K562 (cell line): ENCODE measurements at regions not wholly inside any gene's neighbourhood (a gene's known extent, or its start where the extent isn't known, plus 50 kb on each side); places are given as distances from the start of the nearest gene placed in this dataset.

Experiments used
- AFF4 ChIP-seq: sonication (generic); formaldehyde crosslinking; IDR thresholded peaks from 2 replicates; pipeline ENCODE4 v1.8.0; 2023; ENCODE audit warnings: mild to moderate bottlenecking, missing genetic modification reagents
- CBX2 ChIP-seq: fragments of 200-600 bp; sonication (generic); IDR thresholded peaks from one replicate; pipeline ENCODE4 v1.6.1; 2012; ENCODE audit warnings: mild to moderate bottlenecking, low read length, inconsistent platforms; ENCODE audit not compliant: insufficient read depth, poor library complexity, severe bottlenecking
- CHD4 ChIP-seq: fragments of 200-600 bp; sonication (generic); IDR thresholded peaks from 3 replicates; pipeline ENCODE4 v1.6.1; 2012; ENCODE audit warnings: low read depth, mild to moderate bottlenecking, mixed read lengths, low read length, inconsistent platforms; ENCODE audit not compliant: insufficient read depth, insufficient replicate concordance, poor library complexity, severe bottlenecking
- CTBP1 ChIP-seq: fragments of 450-650 bp; IDR thresholded peaks from 2 replicates; pipeline ENCODE4 v1.6.1; 2016; ENCODE audit warnings: borderline replicate concordance
- ELK3 ChIP-seq: fragments of 450-650 bp; formaldehyde crosslinking; IDR thresholded peaks from 2 replicates; pipeline ENCODE4 v1.4.0; 2020; ENCODE audit warnings: mild to moderate bottlenecking
- HMGN3 ChIP-seq: IDR thresholded peaks from 2 replicates; pipeline ENCODE4 v1.6.1; 2011; ENCODE audit warnings: borderline replicate concordance, low read depth, mild to moderate bottlenecking, mixed read lengths, low read length; ENCODE audit not compliant: insufficient read length; ENCODE audit errors: extremely low read depth
- LEF1 ChIP-seq: fragments of 450-650 bp; IDR thresholded peaks from 2 replicates; pipeline ENCODE4 v1.6.1; 2016; ENCODE audit warnings: mild to moderate bottlenecking
- MCM2 ChIP-seq: fragments of 450-650 bp; IDR thresholded peaks from 2 replicates; pipeline ENCODE4 v1.6.1; 2017; ENCODE audit warnings: low read depth, mild to moderate bottlenecking
- PPARD ChIP-seq: fragments of 250-450 bp; sonication (Bioruptor Pico); IDR thresholded peaks from 2 replicates; pipeline ENCODE4 v1.8.0; 2022; ENCODE audit warnings: inconsistent platforms, mild to moderate bottlenecking, moderate library complexity
- PRPF4 ChIP-seq: fragments of 200-400 bp; formaldehyde crosslinking; IDR thresholded peaks from one replicate; pipeline ENCODE4 v1.6.1; 2017; ENCODE audit warnings: low read length, low read depth, mild to moderate bottlenecking; ENCODE audit not compliant: insufficient read depth, poor library complexity, severe bottlenecking
- RBM22 ChIP-seq: fragments of 200-400 bp; formaldehyde crosslinking; IDR thresholded peaks from 2 replicates; pipeline ENCODE4 v1.6.1; 2018; ENCODE audit warnings: low read length, low read depth; ENCODE audit not compliant: poor library complexity, severe bottlenecking
- RUNX1 ChIP-seq: sonication (generic); IDR thresholded peaks from 2 replicates; pipeline ENCODE4 v1.6.1; 2016; ENCODE audit warnings: antibody characterized with exemption, low read depth
- TFAP4 ChIP-seq: sonication (generic); formaldehyde crosslinking; IDR thresholded peaks from 2 replicates; pipeline ENCODE4 v1.8.0; 2022; ENCODE audit warnings: missing genetic modification reagents, mild to moderate bottlenecking, moderate library complexity, borderline replicate concordance
- TSC22D4 ChIP-seq: fragments of 450-650 bp; IDR thresholded peaks from 2 replicates; pipeline ENCODE4 v1.6.1; 2016; ENCODE audit warnings: missing genetic modification characterization, missing biosample characterization, control low read depth
- WHSC1 ChIP-seq: IDR thresholded peaks from one replicate; pipeline ENCODE4 v1.6.1; 2012; ENCODE audit warnings: low read length, control low read depth, inconsistent platforms
- ZFX ChIP-seq: sonication (generic); formaldehyde crosslinking; IDR thresholded peaks from 2 replicates; pipeline ENCODE4 v1.8.0; 2022; ENCODE audit warnings: mild to moderate bottlenecking, missing genetic modification reagents, moderate library complexity
- ZNF121 ChIP-seq: sonication (generic); formaldehyde crosslinking; conservative IDR thresholded peaks from 2 replicates; pipeline ENCODE4 v1.8.0; 2022; ENCODE audit warnings: missing genetic modification reagents
- ZNF143 ChIP-seq: sonication (generic); formaldehyde crosslinking; IDR thresholded peaks from 2 replicates; pipeline ENCODE4 v1.9.0; 2022; ENCODE audit warnings: mild to moderate bottlenecking, missing genetic modification reagents
- ZNF384 ChIP-seq: IDR thresholded peaks from 2 replicates; pipeline ENCODE4 v1.6.1; 2012; ENCODE audit warnings: low read depth, low read length, improper control_type of control experiment
- ZNF449 ChIP-seq: fragments of 250-450 bp; sonication (Bioruptor Pico); IDR thresholded peaks from 2 replicates; pipeline ENCODE4 v1.8.0; 2022; ENCODE audit warnings: moderate library complexity, mild to moderate bottlenecking, inconsistent platforms

- peak; percentile 59; the same call in 1 of the 2 replicates for TF ChIP-seq TFAP4 (CRISPR knock-in tag)
- no peak for TF ChIP-seq PPARD
- TF ChIP-seq LEF1: no peak
- no peak for TF ChIP-seq ZNF143 (CRISPR knock-in tag)
- TF ChIP-seq RBM22: no peak
- TF ChIP-seq ELK3 (CRISPR knock-in tag): no peak
- no peak for TF ChIP-seq PRPF4
- TF ChIP-seq CHD4: no peak
- 0 out of 2 replicates have a peak, but pooled peaks have one; percentile 25 for TF ChIP-seq CTBP1
- no peak for TF ChIP-seq HMGN3
- TF ChIP-seq WHSC1: no peak
- no peak for TF ChIP-seq ZNF449 (CRISPR knock-in tag)
- TF ChIP-seq ZFX: 0 out of 2 replicates have a peak, but pooled peaks have one; percentile 28
- TF ChIP-seq ZNF121 (CRISPR knock-in tag): no peak
- no peak for TF ChIP-seq CBX2
- no peak for TF ChIP-seq AFF4 (CRISPR knock-in tag)
- no peak for TF ChIP-seq MCM2
- no peak for TF ChIP-seq RUNX1
- no peak for TF ChIP-seq TSC22D4 (tag)
- no peak for TF ChIP-seq ZNF384
Measured at GRCh38 chr7:25851332-25852210, 300.4 kb upstream of the NFE2L3 start (continued).
